Neutrophil (primary cell): ENCODE measurements at regions not wholly inside any gene's neighbourhood (a gene's known extent, or its start where the extent isn't known, plus 50 kb on each side); places are given as distances from the start of the nearest gene placed in this dataset.

Source experiments
- H3K27ac ChIP-seq: fragments of 200-600 bp; sonication (generic); 2 replicates; pipeline ENCODE4 v1.5.1; 2016; ENCODE audit warnings: mild to moderate bottlenecking, moderate library complexity
- H3K27me3 ChIP-seq: fragments of 200-600 bp; sonication (generic); 2 replicates; pipeline ENCODE4 v1.6.0; 2016; ENCODE audit warnings: mild to moderate bottlenecking
- H3K36me3 ChIP-seq: fragments of 200-600 bp; sonication (generic); 2 replicates; pipeline ENCODE4 v1.5.1; 2017
- H3K4me1 ChIP-seq, 2 experiments: fragments of 200-600 bp in 1 of 2; sonication (generic) in 1 of 2; 1 replicate in 1 of 2; 2 replicates in 1 of 2; pipeline versions ENCODE4 v1.5.1 to v1.6.1; 2013 to 2016; ENCODE audit warnings: low read depth in 1 of 2, low read length in 1 of 2, mild to moderate bottlenecking in 1 of 2, moderate library complexity in 1 of 2; ENCODE audit not compliant: control insufficient read depth in 1 of 2, insufficient read depth in 1 of 2
- H3K4me3 ChIP-seq, 2 experiments: fragments of 200-600 bp in 1 of 2; sonication (generic) in 1 of 2; 1 replicate in 1 of 2; 2 replicates in 1 of 2; pipeline ENCODE4 v1.5.1; 2013 to 2016; ENCODE audit warnings: low read depth in 1 of 2, low read length in 1 of 2, mild to moderate bottlenecking in 1 of 2, moderate library complexity in 1 of 2
- H3K9me3 ChIP-seq: fragments of 200-600 bp; sonication (generic); 2 replicates; pipeline ENCODE4 v1.5.1; 2016
- CTCF ChIP-seq: fragments of 200-600 bp; sonication (generic); IDR thresholded peaks from 2 replicates; pipeline ENCODE4 v1.5.1; 2016; ENCODE audit warnings: antibody characterized with exemption

- Histone ChIP-seq H3K27ac (no peak overlapping the region), H3K27me3 (no peaks in the 10 kb centered on the region), H3K36me3 (no peaks in the 10 kb centered on the region), H3K4me1 (no peaks in the 10 kb centered on the region), H3K4me3 (no peak overlapping the region), H3K9me3 (no peaks in the 10 kb centered on the region)
- TF ChIP-seq CTCF: no peak
Measured at GRCh38 chr16:80273635-80274538, 266.9 kb upstream of the DYNLRB2 start.

GRCh38 chr16:80265624-80266306 is 275.0 kb upstream of the DYNLRB2 start:
- Histone ChIP-seq H3K27ac (no peak overlapping the region), H3K36me3 (no peaks in the 10 kb centered on the region), H3K9me3 (no peaks in the 10 kb centered on the region), H3K4me3 (no peak overlapping the region), H3K4me1 (no peaks in the 10 kb centered on the region), H3K27me3 (no peaks in the 10 kb centered on the region)
- no peak for TF ChIP-seq CTCF

- no peak overlapping the region for H3K4me3 ChIP-seq
- no peaks in the 10 kb centered on the region for H3K9me3 ChIP-seq
- no peaks in the 10 kb centered on the region for H3K4me1 ChIP-seq
- H3K27ac ChIP-seq: no peak overlapping the region
- H3K36me3 ChIP-seq: no peaks in the 10 kb centered on the region
- no peaks in the 10 kb centered on the region for H3K27me3 ChIP-seq
- no peak for TF ChIP-seq CTCF
Measured at GRCh38 chr16:80263848-80264694, 276.7 kb upstream of the DYNLRB2 start.

- no peaks in the 10 kb centered on the region for H3K9me3 ChIP-seq
- H3K27me3 ChIP-seq: no peaks in the 10 kb centered on the region
- no peaks in the 10 kb centered on the region for H3K36me3 ChIP-seq
- no peak overlapping the region for H3K4me3 ChIP-seq
- no peak overlapping the region for H3K27ac ChIP-seq
- TF ChIP-seq CTCF: no peak
- H3K4me1 ChIP-seq: no peaks in the 10 kb centered on the region
Measured at GRCh38 chr16:80263181-80263823, 277.5 kb upstream of the DYNLRB2 start.

- no peaks in the 10 kb centered on the region for H3K9me3 ChIP-seq
- H3K4me3 ChIP-seq: no peak overlapping the region
- H3K36me3 ChIP-seq: no peaks in the 10 kb centered on the region
- H3K27ac ChIP-seq: no peak overlapping the region
- no peaks in the 10 kb centered on the region for H3K4me1 ChIP-seq
- TF ChIP-seq CTCF: no peak
- no peaks in the 10 kb centered on the region for H3K27me3 ChIP-seq
Measured at GRCh38 chr16:80260906-80261311, 279.9 kb upstream of the DYNLRB2 start.
